Cardiac muscle cell (in vitro differentiated cells and primary cell): ENCODE measurements at regions not wholly inside any gene's neighbourhood (a gene's known extent, or its start where the extent isn't known, plus 50 kb on each side); places are given as distances from the start of the nearest gene placed in this dataset.

Source experiments
- DNase-seq, 2 donors: peaks; one replicate each; pipeline versions ENCODE4 v3.0.0 to v3.0.0-alpha.2; 2010 to 2017; ENCODE audit warnings: low read depth in 1 of 2, low spot score in 1 of 2
- H3K27ac ChIP-seq: fragments of 200-600 bp; sonication (generic); 2 replicates; pipeline ENCODE4 v1.5.1; 2016
- H3K27me3 ChIP-seq: fragments of 200-600 bp; sonication (generic); 2 replicates; pipeline ENCODE4 v1.6.0; 2016; ENCODE audit warnings: control low read depth
- H3K36me3 ChIP-seq: fragments of 200-600 bp; sonication (generic); 2 replicates; pipeline ENCODE4 v1.5.1; 2016; ENCODE audit warnings: control low read depth
- H3K4me1 ChIP-seq: fragments of 200-600 bp; sonication (generic); 2 replicates; pipeline ENCODE4 v1.8.1; 2017; ENCODE audit warnings: low read depth, mild to moderate bottlenecking, mixed run types
- H3K4me3 ChIP-seq: fragments of 200-600 bp; sonication (generic); 2 replicates; pipeline ENCODE4 v1.5.1; 2016; ENCODE audit warnings: mild to moderate bottlenecking
- H3K9me3 ChIP-seq: fragments of 200-600 bp; sonication (generic); 2 replicates; pipeline ENCODE4 v1.5.1; 2017; ENCODE audit warnings: low read depth, mild to moderate bottlenecking, control low read depth
- TF ChIP-seq, protein P1 (sequence below): IDR thresholded peaks from 2 replicates; pipeline ENCODE4 v1.5.1; 2012; ENCODE audit warnings: low read depth, mild to moderate bottlenecking, low read length

DNA sequence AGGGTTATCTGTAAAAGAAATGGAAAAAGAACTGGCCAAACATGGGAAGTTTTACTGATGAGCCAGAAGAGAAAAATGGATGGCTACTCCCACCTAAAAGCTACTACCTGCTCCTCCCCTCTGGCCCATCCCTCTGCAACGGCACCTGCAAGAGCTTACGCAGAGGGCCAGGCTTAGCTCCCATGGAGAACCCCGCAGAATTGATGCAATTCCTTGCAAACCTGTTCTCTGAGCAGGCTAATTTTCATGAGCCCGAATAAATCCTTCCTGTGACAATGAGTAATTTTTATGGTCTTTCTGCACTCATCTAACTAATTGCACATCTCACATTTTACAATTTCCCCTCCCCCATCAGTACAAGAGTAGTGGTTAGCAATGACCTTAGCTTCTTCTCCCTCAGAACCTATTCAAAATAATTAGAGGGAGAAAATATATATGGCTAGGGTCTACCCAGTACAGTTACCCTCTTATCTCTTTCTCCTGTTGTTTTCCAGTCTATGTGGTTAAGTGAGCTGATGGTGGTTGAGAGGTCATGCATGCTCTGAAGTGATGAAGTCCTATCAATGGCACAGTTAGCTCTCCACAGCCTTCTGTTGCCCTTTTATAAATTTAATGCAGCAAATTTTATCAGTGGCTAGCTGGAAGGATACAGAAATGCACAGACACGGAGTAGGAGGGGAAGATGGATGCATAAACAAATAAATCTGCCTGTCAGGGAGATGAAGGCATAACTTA is 67.7 kb upstream of the NTF3 start:
- Histone ChIP-seq H3K36me3 (no peaks in the 10 kb centered on the region), H3K9me3 (no peaks in the 10 kb centered on the region), H3K4me1 (no peaks in the 10 kb centered on the region), H3K27ac (no peak overlapping the region), H3K27me3 (no peaks in the 10 kb centered on the region), H3K4me3 (no peak overlapping the region)
- DNase-seq: no peak
- TF ChIP-seq, protein P1, sequence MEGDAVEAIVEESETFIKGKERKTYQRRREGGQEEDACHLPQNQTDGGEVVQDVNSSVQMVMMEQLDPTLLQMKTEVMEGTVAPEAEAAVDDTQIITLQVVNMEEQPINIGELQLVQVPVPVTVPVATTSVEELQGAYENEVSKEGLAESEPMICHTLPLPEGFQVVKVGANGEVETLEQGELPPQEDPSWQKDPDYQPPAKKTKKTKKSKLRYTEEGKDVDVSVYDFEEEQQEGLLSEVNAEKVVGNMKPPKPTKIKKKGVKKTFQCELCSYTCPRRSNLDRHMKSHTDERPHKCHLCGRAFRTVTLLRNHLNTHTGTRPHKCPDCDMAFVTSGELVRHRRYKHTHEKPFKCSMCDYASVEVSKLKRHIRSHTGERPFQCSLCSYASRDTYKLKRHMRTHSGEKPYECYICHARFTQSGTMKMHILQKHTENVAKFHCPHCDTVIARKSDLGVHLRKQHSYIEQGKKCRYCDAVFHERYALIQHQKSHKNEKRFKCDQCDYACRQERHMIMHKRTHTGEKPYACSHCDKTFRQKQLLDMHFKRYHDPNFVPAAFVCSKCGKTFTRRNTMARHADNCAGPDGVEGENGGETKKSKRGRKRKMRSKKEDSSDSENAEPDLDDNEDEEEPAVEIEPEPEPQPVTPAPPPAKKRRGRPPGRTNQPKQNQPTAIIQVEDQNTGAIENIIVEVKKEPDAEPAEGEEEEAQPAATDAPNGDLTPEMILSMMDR: no peak

DNA sequence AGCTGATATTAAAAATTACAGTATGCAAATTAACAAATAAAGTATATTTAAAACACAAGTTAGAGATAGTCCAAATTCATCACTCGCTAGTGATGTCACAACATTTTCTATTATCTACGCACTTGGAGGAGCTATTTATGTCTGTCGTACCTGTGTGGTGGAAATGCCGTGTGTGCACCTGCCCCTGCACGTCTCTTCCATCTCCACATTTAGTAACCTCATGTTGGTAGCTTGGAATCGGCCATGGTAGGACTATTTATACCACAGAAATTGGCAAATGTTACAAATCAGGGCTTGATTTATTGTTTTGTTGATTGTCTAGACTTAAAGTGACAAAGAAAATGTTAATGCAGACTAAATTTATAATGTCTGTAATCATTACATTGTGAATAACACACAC is 62.6 kb upstream of the NTF3 start:
- H3K4me3 ChIP-seq: no peak overlapping the region
- TF ChIP-seq, protein P1: no peak
- H3K4me1 ChIP-seq: no peaks in the 10 kb centered on the region
- H3K9me3 ChIP-seq: no peaks in the 10 kb centered on the region
- H3K27me3 ChIP-seq: no peaks in the 10 kb centered on the region
- H3K27ac ChIP-seq: no peak overlapping the region
- no peak for DNase-seq
- no peaks in the 10 kb centered on the region for H3K36me3 ChIP-seq

DNA sequence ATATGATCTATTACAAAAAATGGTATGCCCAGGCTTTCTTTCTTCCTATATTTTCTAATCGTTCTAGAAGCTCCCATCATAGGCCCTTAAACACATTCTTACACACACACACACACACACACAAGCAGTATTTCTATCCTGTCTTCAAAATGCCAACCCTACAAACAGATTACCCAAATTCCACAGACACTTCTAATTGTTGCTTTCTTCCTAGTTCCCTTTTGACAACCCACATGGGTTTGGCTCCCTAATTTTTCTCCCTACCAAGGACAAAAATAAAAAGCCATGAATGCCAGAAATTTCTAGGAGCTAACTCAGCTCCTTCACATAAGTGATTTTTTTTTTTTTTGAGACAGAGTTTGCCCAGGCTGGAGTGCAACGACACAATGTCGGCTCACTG is 60.3 kb upstream of the NTF3 start:
- Histone ChIP-seq H3K36me3 (no peaks in the 10 kb centered on the region), H3K4me1 (no peaks in the 10 kb centered on the region), H3K27ac (no peak overlapping the region), H3K27me3 (no peaks in the 10 kb centered on the region), H3K4me3 (no peak overlapping the region), H3K9me3 (no peaks in the 10 kb centered on the region)
- TF ChIP-seq, protein P1: no peak
- no peak for DNase-seq

DNA sequence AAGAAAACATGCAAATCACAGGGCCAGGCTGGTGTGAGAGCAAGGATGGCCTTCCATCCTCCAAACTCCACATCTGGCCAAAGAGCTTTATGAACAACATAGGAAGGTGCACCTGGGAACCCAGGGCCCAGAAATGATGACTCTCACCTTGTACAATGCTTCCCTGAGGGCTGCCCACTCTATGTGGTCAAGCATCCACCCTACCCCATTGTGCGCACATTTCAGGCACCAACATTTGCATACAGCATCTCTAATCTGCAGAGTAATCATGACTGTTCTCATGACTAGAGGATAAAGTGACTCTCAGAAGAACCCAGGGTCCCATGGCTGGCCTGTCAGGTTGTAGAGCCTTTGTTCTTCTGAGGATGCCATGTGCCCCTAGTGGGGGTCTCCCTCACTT is 57.2 kb upstream of the NTF3 start:
- no peak overlapping the region for H3K4me3 ChIP-seq
- TF ChIP-seq, protein P1: no peak

DNA sequence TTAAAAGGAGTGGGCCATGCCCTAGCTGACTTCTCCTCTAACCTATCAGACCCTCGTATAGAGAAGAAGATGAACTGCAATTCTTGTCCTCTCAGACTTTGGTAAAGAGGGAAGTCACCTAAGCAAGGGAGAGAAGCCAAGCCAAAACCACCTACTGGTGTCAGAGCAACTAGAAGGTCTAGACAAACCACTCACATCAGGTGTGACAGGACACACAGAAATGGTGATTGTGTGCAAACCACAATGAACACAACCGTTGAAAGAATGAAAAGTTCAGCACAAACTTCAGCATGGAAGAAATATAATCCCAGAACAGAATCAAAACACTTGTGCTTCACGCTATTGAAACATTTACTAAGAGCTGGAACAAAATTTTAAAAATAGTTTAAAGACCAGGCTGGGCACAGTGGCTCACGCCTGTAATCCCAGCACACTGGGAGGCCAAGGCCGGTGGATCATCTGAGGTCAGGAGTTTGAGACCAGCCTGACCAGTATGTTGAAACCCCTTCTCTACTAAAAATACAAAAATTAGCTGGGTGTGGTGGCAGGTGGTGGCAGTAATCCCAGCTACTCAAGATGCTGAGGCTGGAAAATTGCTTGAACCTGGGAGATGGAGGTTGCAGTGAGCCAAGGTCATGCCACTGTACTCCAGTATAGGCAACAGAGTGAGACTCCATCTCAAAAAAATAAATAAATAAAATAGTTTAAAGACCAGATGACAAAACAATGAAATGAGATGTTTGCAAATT is 56.2 kb upstream of the NTF3 start:
- TF ChIP-seq, protein P1: no peak
- Histone ChIP-seq H3K27ac (no peak overlapping the region), H3K36me3 (no peaks in the 10 kb centered on the region), H3K4me3 (no peak overlapping the region), H3K9me3 (no peaks in the 10 kb centered on the region), H3K27me3 (no peaks in the 10 kb centered on the region), H3K4me1 (no peaks in the 10 kb centered on the region)
- DNase-seq: no peak

More for the DNA sequence above, 57.2 kb upstream of the NTF3 start:
- DNase-seq: no peak
- no peak overlapping the region for H3K27ac ChIP-seq
- H3K9me3 ChIP-seq: no peaks in the 10 kb centered on the region
- no peaks in the 10 kb centered on the region for H3K4me1 ChIP-seq
- H3K36me3 ChIP-seq: no peaks in the 10 kb centered on the region
- no peaks in the 10 kb centered on the region for H3K27me3 ChIP-seq
